Hepatocyte (in vitro differentiated cells): ENCODE measurements at regions not wholly inside any gene's neighbourhood (a gene's known extent, or its start where the extent isn't known, plus 50 kb on each side); places are given as distances from the start of the nearest gene placed in this dataset.

Experiments used
- CTCF ChIP-seq: fragments of 200-600 bp; sonication (generic); IDR thresholded peaks from 2 replicates; pipeline ENCODE4 v1.5.1; 2016; ENCODE audit warnings: antibody characterized with exemption, mild to moderate bottlenecking; ENCODE audit not compliant: poor library complexity
- EZH2 ChIP-seq: fragments of 200-600 bp; sonication (generic); IDR thresholded peaks from 2 replicates; pipeline ENCODE4 v1.6.1; 2016; ENCODE audit warnings: antibody characterized with exemption, mild to moderate bottlenecking, borderline replicate concordance
- EZH2phosphoT487 ChIP-seq: fragments of 200-600 bp; sonication (generic); IDR thresholded peaks from one replicate; pipeline ENCODE4 v1.6.1; 2018; ENCODE audit warnings: antibody characterized with exemption, mild to moderate bottlenecking, low read depth, moderate library complexity; ENCODE audit not compliant: unreplicated experiment, severe bottlenecking

- TF ChIP-seq CTCF = no peak
- TF ChIP-seq EZH2 = no peak
- TF ChIP-seq EZH2phosphoT487 = no peak
These were observed 115.9 kb upstream of the RBFOX1 start for GRCh38 chr16:7216719-7217118.
